ENCODE measurements at regions not wholly inside any gene's neighbourhood (a gene's known extent, or its start where the extent isn't known, plus 50 kb on each side); places are given as distances from the start of the nearest gene placed in this dataset.

- H3K4me3 ChIP-seq (ENCODE audit: control insufficient read depth, low read depth, low read length), result peak overlapping the region; percentile 52
- TF ChIP-seq CTCF (conservative IDR thresholded peaks at IDR 0.05; ENCODE audit: control insufficient read depth, insufficient read depth, low read depth, low read length), result no peak
- peak; percentile 88 for DNase-seq (ENCODE audit: low read depth)
Observed at GRCh38 chr2:64767670-64768468, 114.2 kb upstream of the SERTAD2 start.

GRCh38 chr2:64768491-64769005 lies 114.8 kb upstream of the SERTAD2 start:
- no peak for TF ChIP-seq CTCF (conservative IDR thresholded peaks at IDR 0.05; ENCODE audit: control insufficient read depth, insufficient read depth, low read depth, low read length)
- peak overlapping the region; percentile 48 for H3K4me3 ChIP-seq (ENCODE audit: control insufficient read depth, low read depth, low read length)
- no peak for DNase-seq (ENCODE audit: low read depth)

GRCh38 chr2:64769392-64770044 lies 115.8 kb upstream of the SERTAD2 start:
- no peak for TF ChIP-seq CTCF (conservative IDR thresholded peaks at IDR 0.05; ENCODE audit: control insufficient read depth, insufficient read depth, low read depth, low read length)
- DNase-seq (ENCODE audit: low read depth), result no peak
- no peak overlapping the region for H3K4me3 ChIP-seq (ENCODE audit: control insufficient read depth, low read depth, low read length)

GRCh38 chr2:64770137-64770780 lies 116.5 kb upstream of the SERTAD2 start:
- TF ChIP-seq CTCF (conservative IDR thresholded peaks at IDR 0.05; ENCODE audit: control insufficient read depth, insufficient read depth, low read depth, low read length), result no peak
- H3K4me3 ChIP-seq (ENCODE audit: control insufficient read depth, low read depth, low read length), result no peak overlapping the region
- peak; percentile 80 for DNase-seq (ENCODE audit: low read depth)

- no peak overlapping the region for H3K4me3 ChIP-seq (ENCODE audit: control insufficient read depth, low read depth, low read length)
- peak; percentile 6 for TF ChIP-seq CTCF (conservative IDR thresholded peaks at IDR 0.05; ENCODE audit: control insufficient read depth, insufficient read depth, low read depth, low read length)
- peak; percentile 99 for DNase-seq (ENCODE audit: low read depth)
Observed at GRCh38 chr2:64770781-64771334, 117.1 kb upstream of the SERTAD2 start.

GRCh38 chr2:64771737-64772136 lies 118.0 kb upstream of the SERTAD2 start:
- DNase-seq (ENCODE audit: low read depth), result no peak
- H3K4me3 ChIP-seq (ENCODE audit: control insufficient read depth, low read depth, low read length), result no peak overlapping the region
- TF ChIP-seq CTCF (conservative IDR thresholded peaks at IDR 0.05; ENCODE audit: control insufficient read depth, insufficient read depth, low read depth, low read length), result no peak
